Kidney epithelial cell (primary cell): ENCODE measurements at regions not wholly inside any gene's neighbourhood (a gene's known extent, or its start where the extent isn't known, plus 50 kb on each side); places are given as distances from the start of the nearest gene placed in this dataset.
A peak's percentile ranks its signal among the peaks of the same experiment; 100 is the strongest.

ENCODE experiments used
- DNase-seq: peaks from one replicate; pipeline ENCODE4 v3.0.0-alpha.2; 2010; ENCODE audit warnings: low read depth
- H3K27me3 ChIP-seq: 2 replicates; pipeline ENCODE4 v1.6.0; 2011; ENCODE audit warnings: low read length; ENCODE audit not compliant: control insufficient read depth, insufficient read depth
- H3K36me3 ChIP-seq: 2 replicates; pipeline ENCODE4 v1.5.1; 2011; ENCODE audit warnings: low read length; ENCODE audit not compliant: control insufficient read depth, insufficient read depth
- H3K4me3 ChIP-seq: 2 replicates; pipeline ENCODE4 v1.5.1; 2011; ENCODE audit warnings: low read depth, mild to moderate bottlenecking, control low read depth, low read length
- TF ChIP-seq, protein P1 (sequence below): IDR thresholded peaks from 2 replicates; pipeline ENCODE4 v1.5.1; 2011; ENCODE audit warnings: mild to moderate bottlenecking, moderate library complexity, low read length, control low read depth, inconsistent platforms; ENCODE audit not compliant: insufficient read depth, poor library complexity, severe bottlenecking

DNA sequence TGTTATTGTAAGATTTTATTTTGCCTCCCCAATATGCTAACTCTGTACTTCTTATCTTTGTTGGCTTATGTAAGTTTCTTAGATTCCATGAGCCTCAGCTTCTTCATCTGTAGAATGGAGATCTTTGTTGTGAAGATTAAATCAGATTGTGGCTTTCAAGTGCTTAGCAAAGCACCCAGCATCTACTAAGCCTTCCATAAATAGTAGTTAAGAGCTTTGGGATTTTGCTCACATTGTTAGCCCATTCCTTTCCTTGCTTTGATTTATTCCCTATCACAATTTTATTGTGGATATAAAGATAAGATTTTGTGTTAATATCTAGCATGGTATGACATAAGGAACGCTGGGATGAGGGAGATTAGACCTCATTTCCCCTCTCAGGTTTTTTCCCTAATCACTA, 501.4 kb downstream of the PYDC2 start:
- no peak for DNase-seq
- H3K27me3 ChIP-seq, result no peaks in the 10 kb centered on the region
- TF ChIP-seq, protein P1, sequence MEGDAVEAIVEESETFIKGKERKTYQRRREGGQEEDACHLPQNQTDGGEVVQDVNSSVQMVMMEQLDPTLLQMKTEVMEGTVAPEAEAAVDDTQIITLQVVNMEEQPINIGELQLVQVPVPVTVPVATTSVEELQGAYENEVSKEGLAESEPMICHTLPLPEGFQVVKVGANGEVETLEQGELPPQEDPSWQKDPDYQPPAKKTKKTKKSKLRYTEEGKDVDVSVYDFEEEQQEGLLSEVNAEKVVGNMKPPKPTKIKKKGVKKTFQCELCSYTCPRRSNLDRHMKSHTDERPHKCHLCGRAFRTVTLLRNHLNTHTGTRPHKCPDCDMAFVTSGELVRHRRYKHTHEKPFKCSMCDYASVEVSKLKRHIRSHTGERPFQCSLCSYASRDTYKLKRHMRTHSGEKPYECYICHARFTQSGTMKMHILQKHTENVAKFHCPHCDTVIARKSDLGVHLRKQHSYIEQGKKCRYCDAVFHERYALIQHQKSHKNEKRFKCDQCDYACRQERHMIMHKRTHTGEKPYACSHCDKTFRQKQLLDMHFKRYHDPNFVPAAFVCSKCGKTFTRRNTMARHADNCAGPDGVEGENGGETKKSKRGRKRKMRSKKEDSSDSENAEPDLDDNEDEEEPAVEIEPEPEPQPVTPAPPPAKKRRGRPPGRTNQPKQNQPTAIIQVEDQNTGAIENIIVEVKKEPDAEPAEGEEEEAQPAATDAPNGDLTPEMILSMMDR, result no peak
- H3K36me3 ChIP-seq, result no peaks in the 10 kb centered on the region
- no peak overlapping the region for H3K4me3 ChIP-seq

DNA sequence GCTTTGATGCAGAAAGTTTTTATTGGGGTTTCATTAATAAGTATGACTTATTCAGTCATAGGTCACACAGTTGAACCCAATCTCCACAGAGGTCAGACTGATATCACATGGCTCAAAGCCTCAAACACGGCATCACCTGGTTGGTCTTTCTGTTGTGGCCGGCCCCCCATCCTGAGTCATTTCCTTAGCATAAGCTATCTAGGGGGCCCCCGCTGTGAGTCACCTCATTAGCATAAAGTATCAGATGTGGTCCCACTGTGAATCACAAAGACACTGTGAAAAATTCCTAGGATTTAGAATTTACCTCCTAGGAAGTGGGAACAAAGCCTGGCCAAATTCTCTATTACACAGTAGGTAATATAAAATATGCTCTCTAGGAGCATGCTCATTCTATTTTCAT, 502.2 kb downstream of the PYDC2 start:
- peak; percentile 69 for DNase-seq
- TF ChIP-seq, protein P1, result no peak
- H3K4me3 ChIP-seq, result no peak overlapping the region
- H3K27me3 ChIP-seq, result no peaks in the 10 kb centered on the region
- no peaks in the 10 kb centered on the region for H3K36me3 ChIP-seq

DNA sequence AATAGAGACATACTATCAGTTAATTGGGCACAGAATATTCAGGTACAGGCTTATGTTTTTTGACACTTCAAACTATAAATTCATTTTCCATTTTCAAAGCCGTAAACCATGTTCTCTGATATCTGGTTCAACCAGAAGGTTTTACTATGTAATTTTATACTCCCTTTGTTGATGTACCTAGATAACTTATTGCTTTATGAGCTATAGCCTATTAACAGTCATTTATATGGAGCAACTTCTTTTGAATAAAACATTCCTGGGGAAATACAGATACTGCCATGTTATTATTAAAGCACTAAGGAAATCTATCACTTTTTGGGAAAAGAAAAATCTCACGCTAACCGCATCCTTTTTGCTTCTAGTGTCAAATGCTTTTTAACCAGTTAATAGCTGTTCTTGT, 505.6 kb downstream of the PYDC2 start:
- Histone ChIP-seq H3K36me3 (no peaks in the 10 kb centered on the region), H3K27me3 (no peaks in the 10 kb centered on the region), H3K4me3 (no peak overlapping the region)
- TF ChIP-seq, protein P1, result no peak
- DNase-seq, result no peak

DNA sequence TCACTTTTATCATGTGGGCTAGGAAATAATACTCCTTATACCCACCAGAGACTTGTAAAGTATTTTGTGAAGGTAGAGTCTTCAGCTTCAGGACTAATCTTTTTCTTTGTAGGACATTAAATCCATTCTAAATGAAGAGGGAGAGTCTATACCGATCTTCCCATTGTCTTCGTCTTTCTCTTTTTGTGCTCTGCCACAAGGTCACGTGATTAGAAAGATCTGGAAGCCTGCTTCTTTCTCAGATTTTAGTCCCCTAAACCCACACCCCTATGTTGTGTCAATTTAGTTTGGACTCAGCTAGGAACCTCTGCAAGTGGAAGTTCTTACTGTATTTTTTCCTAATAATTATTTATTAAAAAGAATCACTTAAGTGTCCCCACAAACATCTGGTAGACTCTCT, 507.3 kb downstream of the PYDC2 start:
- H3K27me3 ChIP-seq, result no peaks in the 10 kb centered on the region
- no peak overlapping the region for H3K4me3 ChIP-seq
- no peaks in the 10 kb centered on the region for H3K36me3 ChIP-seq
- TF ChIP-seq, protein P1, result no peak
- DNase-seq, result no peak

DNA sequence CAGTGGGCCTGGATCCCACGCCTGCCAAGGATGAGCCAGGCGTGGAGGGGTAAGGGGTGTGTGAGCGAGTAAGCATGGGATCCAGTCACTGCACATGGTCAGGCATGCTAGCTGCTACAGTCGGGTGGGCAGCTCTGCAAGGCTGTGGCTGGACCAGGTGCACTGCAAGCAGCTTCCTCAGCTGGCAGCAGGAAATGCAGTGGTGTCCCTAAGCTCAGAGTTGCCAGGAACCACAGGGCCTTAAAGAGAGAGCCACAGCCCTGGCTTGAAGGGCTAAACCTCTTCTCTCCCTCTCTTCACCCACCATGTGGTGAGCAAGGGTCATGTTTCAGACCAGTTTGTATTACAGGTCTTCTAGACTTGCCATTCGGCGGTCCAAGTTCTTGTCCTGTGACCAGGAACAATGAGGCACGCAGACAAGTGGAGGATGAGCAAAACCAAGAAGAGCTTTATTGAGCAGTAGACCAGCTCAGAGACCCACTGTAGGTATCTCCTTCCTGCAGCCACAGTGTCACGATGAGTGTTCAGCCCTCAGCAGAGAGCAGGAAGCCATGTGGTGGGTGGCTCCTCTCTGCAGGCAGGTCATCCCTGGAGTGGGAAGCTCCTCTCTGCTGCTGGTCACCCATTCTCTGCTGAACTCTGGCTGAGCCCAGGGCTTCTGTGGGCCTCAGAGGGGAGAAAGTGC, 511.9 kb downstream of the PYDC2 start:
- H3K4me3 ChIP-seq, result no peak overlapping the region
- no peaks in the 10 kb centered on the region for H3K36me3 ChIP-seq
- DNase-seq, result no peak
- no peaks in the 10 kb centered on the region for H3K27me3 ChIP-seq
- TF ChIP-seq, protein P1, result no peak

DNA sequence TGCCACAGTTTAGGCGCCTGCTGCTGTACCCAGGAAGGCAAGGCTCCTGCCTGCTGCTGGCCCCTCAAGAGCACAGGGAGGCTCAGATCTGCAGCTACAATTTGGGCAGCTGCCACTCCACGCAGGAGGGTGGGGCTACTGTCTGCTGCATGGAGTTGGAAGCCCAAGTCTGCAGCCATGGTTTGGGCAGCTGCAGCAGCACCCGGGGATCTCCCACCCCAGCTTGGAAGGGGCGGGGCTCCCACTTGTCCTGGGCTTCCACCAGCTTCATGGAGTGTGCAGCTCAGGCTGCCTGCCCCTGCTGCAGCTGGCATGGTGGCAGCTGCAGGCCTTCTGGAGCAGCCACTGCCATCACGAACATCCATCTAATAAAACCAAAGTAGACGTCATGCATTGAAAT, 512.9 kb downstream of the PYDC2 start:
- Histone ChIP-seq H3K36me3 (no peaks in the 10 kb centered on the region), H3K4me3 (no peak overlapping the region), H3K27me3 (no peaks in the 10 kb centered on the region)
- TF ChIP-seq, protein P1, result no peak
- no peak for DNase-seq
